GM10266 (cell line): ENCODE measurements at regions not wholly inside any gene's neighbourhood (a gene's known extent, or its start where the extent isn't known, plus 50 kb on each side); places are given as distances from the start of the nearest gene placed in this dataset.

Experiments used
- DNase-seq: peaks from one replicate; pipeline ENCODE4 v3.0.0; 2012; ENCODE audit errors: extremely low spot score
- CTCF ChIP-seq: IDR thresholded peaks from 2 replicates; pipeline ENCODE4 v1.5.1; 2012; ENCODE audit warnings: mild to moderate bottlenecking, low read depth; ENCODE audit not compliant: control insufficient read depth, insufficient read depth; ENCODE audit errors: missing control alignments

- DNase-seq, result no peak
- TF ChIP-seq CTCF, result no peak
Observed at GRCh38 chr13:44760434-44760833, 184.3 kb upstream of the TSC22D1 start.

- TF ChIP-seq CTCF, result no peak
- DNase-seq, result no peak
Observed at GRCh38 chr13:44759384-44760360, 183.5 kb upstream of the TSC22D1 start.

GRCh38 chr13:44758630-44759383 is 182.7 kb upstream of the TSC22D1 start:
- no peak for DNase-seq

GRCh38 chr13:44757671-44758070 is 181.5 kb upstream of the TSC22D1 start:
- DNase-seq, result no peak
- TF ChIP-seq CTCF, result no peak

More at GRCh38 chr13:44758630-44759383, 182.7 kb upstream of the TSC22D1 start:
- TF ChIP-seq CTCF, result no peak

- no peak for TF ChIP-seq CTCF
- DNase-seq, result no peak
Observed at GRCh38 chr13:44756276-44756810, 180.2 kb upstream of the TSC22D1 start.

GRCh38 chr13:44755872-44756271 is 179.7 kb upstream of the TSC22D1 start:
- no peak for TF ChIP-seq CTCF
- DNase-seq, result no peak

GRCh38 chr13:44752164-44752563 is 176.0 kb upstream of the TSC22D1 start:
- TF ChIP-seq CTCF, result no peak
- DNase-seq, result no peak
